NCI-H187 (cell line): ENCODE measurements at regions not wholly inside any gene's neighbourhood (a gene's known extent, or its start where the extent isn't known, plus 50 kb on each side); places are given as distances from the start of the nearest gene placed in this dataset.

Experiments
- DNase-seq, 2 experiments: peaks; one replicate each; lab custom pipeline; 2025; lab: John Stamatoyannopoulos, UW

DNA sequence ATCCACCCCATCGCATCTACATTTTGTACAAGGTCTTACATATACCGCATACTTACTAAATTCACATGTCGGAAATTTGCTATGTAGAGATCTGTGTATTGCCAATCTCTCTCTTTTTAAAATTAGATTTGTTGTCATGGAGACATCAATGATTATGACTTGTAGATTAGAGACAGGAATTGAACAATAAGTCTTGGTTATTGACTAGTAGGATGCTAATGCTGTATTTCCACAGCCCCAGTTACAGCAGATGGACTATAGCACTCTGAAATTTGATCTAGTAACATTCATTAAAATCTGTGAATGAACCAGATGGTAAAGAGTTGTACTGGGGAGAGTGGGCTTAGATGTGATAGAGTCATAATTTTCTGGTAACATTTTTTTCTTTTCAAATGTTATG, 805.7 kb downstream of the SLC4A3 start:
- DNase-seq: no peak

DNA sequence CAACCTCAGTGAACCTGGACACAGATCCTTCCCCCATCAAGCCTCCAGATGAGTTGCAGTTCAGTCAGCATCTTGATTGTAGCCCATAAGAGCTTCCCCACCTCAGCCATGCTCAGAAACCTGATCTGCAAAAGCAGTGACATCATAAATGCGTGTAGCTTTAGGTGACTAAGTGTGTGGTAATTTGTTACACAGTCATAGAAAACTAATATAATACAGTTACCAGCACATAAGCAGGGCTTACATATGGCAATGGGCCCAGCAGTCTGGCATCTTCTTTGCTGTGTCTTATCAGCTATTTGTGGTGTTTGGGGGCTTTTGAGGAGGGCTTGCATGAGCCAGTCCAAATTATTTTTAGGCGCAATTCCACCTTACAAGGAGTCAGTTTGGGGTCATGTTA, 807.0 kb downstream of the SLC4A3 start:
- no peak for DNase-seq

DNA sequence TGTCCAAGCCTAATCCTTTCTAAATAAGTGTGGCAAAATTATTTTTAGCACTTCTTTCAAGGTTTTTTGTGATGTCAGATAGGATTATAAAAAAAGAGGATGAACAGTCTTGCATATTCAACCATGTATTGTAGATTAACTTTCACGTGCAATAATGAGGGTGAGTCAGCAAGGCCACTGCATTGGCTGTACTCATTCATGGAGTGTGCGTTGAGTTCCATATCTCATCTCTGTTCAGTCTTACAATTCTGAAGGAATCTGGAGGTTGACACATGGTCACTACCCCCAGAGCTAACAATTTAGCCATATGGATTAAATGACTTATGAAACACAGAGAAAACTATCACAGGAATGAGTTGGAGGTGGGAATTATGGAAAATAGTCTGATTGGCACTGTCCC, 810.5 kb downstream of the SLC4A3 start:
- no peak for DNase-seq

DNA sequence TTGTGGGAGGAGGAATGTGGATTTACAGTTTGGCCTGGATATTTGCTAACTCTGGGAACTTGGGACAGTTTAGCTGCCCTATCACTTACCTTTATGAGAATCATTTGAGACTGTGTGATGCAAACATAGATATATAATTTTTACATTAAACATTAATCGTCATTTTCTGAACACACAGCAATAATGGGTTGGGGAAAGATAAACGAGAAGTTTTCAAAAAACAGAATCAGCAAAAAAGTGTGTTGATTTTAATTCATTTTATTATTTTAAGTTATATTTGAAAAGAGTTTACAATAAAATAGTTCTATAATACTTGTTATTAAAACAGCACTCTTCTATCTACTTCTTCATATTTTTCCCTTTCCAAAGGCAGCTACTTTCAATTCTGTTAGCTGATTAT, 813.3 kb downstream of the SLC4A3 start:
- DNase-seq: no peak

DNA sequence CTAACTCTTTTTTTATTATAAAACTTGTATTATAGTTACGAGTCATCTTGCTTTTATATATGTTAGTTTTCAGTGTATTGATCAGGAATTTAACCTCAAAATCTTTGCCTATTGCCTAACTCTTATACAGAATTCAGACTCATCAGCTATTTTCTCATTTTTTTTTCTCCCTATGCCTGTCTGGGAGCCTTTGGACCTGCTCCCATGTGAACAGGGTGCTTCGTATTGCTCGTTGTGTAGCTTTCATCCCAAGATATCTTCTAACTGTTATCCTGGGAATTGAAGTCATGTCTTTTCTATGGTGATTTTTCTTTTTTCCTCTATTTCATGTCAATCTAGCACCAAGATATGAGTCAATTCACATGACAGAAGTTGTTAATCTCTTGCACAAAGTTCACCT, 814.0 kb downstream of the SLC4A3 start:
- DNase-seq: no peak

DNA sequence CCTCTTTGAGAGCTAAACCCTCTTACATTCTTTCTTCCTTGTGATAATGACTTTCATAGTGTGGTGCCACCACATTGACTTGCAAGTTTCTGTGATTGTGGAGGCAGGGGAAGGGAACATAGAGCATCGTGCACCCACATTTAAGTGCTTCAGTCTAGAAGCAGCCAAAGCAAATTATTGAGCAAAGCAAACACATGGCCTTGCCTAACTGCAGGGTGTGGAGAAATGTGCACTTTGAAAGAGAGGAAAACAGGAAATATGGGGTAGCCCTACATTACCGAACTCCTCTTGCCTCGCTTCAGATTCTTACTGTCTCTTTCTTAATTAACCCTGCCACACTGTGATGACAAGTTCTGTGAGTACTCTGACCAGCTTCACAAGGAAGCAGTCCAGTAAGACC, 814.6 kb downstream of the SLC4A3 start:
- DNase-seq: no peak

DNA sequence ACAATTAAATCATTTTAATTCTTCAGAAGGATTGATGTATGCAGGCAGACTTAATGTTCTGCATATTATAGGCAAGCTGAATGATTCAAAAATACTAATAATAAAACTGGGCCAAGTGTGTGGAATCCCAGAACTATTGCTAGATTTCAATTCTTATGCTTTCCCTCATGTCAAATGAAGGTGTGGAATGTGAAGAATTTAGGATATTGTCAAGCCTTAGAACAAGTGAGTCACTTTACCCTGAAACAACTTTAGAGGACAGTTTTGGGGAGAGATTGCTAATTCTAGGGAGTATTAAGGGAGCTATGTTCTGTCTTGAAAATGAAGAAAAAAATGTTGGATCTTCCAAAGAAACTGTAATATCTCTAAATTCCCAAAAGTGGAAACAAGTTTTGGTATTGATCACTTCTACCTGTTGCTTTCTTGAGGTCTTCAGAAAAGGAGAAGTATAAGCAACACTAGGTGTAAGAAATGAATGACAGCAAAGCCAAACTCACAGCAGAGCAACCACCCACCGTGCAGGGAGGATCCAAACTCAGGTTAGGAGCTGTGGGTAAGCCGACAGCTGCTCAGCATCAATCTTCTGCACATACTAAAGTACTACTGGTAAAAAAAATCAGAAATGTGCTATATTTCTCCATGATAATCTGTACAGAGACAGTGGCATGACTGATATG, 818.1 kb downstream of the SLC4A3 start:
- no peak for DNase-seq

DNA sequence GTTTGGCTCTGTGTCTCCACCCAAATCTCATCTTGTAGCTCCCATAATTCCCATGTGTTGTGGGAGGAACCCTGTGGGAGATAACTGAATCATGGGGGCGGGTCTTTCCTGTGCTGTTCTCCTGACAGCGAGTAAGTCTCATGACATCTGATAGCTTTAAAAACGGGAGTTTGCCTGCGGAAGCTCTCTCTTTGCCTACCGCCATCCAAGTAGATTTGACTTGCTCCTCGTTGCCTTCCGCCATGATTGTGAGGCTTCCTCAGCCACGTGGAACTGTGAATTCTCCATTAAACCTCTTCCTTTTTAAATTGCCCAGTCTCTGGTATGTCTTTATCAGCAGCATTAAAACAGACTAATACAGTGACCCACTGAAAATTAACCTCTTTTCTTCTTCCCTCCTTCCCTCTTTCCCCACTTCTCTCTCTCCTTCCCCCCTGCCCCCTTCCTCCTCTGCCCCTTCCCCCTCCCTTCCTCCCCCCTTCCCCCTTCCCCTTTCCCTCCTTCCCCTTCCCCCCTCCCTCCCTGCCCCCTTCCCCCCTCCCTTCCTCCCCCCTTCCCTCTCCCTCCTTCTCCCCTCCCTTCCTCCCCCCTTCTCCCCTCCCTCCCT, 818.8 kb downstream of the SLC4A3 start:
- DNase-seq: no peak

DNA sequence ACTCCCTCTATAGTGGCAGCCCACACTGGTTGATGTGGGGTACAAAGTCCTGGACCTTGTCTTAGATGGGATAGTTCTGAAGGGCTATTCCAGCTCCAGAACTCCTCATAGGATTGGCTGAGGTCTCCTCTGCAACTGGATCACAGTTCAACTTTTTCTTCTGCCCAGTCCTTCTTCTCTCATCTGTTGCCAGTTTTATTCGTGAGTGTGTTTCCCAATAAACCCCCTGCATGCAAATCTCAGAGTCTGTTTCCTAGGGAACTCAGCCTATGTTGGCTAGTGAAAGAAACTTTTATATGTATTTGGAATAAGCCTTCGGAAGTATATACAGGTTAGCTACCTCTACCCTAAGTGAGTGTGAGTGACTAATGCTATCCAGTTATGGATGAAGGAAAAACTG, 823.4 kb downstream of the SLC4A3 start:
- DNase-seq: no peak

DNA sequence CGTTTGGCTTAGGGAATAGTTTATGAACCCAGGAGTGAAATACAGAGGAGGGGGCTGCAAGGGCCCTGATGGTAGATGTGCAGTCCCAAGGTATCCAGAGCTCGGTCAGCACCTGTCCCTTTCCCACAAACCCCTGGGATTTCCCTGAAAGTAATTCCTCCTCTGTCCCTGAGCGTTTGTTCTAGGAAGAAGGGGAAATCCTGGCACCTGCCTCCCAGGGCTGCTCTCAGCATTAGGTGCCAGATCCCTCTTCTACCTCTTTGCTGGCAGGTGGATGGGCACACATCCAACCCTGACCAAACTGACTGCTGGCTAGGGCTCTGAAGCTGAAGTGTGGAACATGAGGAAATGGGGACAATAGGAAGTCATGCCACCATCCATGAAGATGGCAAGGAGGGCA, 824.0 kb downstream of the SLC4A3 start:
- no peak for DNase-seq

DNA sequence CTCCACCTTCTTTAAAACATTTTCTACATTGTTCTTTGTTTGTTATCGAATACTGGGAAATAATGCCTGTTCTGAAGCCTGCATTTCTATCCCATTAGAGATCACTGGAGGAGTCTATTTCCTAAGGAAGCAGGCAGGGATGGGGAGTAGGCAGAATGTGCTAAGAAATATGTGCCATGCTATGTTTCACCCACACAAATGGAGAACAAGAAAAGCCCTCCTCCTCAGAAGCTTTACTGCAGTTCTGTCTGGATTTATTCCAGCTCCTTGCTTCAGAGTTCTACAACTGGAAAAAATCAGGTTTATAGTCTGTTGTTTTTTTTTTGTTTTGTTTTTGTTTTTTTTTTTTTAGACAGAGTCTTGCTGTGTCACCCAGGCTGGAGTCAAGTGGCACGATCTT, 825.1 kb downstream of the SLC4A3 start:
- no peak for DNase-seq

DNA sequence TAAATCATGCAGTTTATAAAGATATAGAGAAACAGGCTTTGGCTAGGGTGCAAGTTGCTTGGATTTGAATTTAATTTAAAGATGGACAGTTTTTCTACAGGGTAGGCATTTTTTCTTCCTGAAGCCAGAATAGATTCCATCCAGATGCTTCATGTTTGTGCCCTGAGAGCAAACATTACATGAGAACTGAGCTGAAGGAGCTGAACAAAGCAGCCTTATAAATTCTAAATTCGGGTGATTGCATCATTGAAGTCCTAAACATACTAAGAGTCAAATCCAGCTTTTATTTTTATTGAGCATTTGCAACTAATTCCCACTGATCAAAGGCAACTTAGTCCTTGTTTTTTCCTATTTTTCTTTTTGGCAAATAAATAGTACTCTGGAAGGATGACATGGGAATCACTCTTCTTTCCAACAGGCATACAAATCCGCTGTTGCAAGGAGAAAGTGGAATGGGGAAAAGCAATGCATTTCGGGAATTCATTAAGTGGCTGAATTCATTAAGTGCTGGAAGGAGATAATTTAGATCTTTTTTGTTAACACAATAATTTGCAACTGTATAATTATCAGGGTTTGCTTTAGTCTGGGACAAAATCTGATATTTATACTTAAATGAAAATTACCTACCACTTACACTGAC, 828.0 kb downstream of the SLC4A3 start:
- no peak for DNase-seq

DNA sequence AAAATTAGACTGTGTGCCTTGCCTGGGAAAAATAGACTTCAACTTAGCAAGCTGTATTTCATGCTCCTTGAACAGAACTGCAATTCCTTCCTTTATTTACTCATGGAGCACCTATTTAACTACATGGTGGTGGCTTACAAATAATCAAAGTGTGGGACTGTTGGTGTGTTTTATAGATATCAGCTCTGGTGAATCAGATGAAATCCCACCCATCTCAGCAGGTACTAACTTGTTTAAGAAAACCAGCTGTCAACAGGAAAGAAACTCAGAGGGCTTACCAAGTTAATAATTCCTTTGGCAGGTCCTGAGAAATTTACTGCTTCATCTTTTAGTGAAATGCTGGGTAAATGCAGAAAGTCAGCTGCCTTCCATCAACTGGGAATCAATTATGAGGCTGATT, 830.6 kb downstream of the SLC4A3 start:
- no peak for DNase-seq

DNA sequence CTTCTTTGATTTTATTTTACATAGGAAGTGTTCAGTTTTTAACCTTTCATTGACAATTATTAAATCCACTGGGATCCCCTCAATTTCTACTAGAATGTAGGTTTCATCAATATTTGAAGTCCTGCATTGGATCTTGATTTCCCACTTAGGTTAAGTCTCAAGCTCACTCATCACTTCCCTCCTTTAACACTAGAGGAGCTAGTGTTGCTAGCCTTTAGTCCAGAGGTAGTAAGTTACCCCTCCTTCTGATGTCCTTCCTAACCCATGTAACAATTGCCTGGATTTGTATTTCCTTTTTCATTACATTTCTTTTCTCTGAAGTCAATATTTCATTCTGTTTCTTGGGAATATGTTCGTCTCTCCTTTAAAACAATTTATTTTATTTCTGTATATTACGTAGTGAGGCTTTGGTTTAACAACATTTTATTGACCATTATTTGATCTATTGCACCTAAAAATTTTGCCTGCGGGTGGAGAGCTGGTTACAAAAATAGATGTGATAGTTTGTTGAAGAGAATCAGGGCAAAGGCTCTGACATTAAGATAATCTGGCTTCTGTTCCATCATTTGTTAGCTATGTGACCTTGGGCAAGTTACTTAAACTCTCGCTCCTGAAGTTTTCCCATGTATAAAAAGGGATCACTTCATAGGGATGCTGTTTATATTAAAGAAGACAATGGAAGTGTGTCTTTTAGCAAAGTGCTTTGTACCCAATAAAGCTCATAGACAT, 833.0 kb downstream of the SLC4A3 start:
- DNase-seq: no peak

DNA sequence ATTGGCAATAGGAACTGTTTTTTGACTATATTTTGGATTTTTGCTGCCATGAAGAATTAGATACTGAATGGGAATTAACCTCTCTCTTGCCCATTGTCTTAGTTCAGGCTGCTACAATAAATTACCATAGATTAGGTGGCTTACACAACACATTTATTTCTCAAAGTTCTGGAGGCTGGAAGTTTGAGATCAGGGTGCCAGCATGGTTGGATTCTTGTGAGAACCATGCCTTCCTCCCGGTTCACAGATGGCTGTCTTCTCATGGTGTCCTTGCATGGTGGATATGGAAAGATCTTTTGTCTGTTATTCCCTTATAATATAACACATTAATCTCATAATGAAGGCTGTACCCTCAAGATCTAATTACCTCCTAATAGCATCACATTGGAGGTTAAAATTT, 836.4 kb downstream of the SLC4A3 start:
- no peak for DNase-seq

DNA sequence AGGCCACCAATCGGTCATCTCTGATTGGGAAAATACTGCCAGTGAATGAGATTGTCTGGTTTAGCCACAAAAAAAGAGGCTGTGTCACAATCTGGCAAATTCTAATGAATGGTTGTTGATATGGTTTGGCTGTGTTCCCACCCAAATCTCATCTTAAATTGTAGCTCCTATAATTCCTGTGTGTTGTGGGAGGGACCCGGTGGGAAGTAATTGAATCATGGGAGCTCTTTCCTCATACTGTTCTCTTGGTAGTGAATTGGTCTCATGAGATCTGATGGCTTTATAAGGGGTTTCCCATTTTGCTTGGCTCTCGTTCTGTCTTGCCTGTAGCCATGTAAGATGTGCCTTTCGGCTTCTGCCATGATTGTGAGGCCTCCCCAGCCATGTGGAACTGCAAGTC, 838.3 kb downstream of the SLC4A3 start:
- DNase-seq: no peak

DNA sequence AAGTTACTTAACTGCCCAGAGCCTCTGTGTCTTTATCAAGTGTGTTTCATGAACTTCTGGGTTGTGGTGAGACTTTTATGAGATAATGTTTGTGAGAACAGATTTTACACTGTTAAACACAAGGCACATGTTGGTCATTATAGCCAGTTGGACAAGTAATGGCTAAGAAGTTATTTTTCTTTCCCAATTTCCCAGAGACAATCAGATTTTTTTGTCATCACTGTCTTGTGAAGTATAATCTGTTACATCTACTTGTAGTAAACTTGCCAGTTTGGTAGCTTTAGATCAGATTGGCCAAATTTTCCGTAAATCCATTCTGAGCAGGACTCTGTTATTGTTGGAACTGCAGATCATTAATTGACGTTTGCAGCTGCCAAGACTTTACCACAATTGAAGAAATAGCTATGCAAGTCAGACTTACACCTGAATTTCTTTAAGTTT, 838.8 kb downstream of the SLC4A3 start:
- no peak for DNase-seq

DNA sequence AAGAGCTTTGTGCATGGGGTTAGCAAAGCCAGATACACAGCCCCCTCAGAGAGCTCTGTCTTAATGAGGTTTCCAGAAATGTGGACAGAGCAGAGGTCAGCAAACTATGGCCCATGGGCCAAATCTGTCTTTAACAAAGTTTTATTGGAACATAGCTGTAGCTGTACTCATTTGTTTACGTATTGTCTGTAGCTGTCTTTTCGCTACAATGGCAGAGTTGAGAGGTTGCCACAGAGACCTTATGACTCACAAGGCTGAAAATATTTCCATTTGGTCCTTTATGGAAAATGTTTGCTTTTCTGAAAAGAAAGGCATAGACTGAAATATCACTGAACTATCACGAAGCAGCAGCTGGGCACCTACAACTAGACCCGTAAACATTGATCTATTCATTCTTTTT, 841.8 kb downstream of the SLC4A3 start:
- DNase-seq: no peak

DNA sequence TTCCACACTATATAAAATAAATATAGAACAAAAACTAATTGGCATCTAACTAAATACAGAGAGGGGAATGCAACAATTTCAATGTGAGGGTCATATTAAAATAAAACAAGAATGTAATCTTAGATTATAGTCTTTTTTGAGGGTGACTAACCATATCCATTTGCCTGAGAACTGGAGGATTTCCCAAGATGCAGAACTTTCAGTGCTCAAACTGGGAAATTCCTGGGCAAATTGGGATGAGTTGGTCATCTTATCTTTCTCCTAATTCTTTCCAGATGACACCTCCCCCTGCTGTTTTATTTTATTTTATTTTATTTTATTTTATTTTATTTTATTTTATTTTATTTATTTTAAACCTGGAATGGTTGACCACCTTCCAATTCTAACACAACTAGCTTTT, 846.2 kb downstream of the SLC4A3 start:
- DNase-seq: no peak

DNA sequence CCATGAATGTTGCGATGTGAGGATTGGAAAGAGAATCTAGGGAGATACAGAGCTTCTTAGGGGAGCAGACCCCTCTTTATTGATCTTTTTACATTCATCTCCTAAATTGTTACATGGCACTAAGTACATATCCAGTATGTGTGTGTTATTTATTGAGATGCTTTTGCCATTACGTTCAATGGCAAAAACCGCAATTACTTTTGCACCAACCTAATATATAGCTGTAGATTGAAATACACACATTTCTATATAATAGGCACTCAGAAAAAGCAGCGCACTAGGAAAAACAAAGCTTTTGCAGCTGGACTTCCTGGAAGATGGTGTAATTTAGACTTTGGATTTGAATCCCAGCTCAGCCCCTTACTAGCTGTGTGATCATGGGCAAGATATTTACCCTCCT, 849.4 kb downstream of the SLC4A3 start:
- DNase-seq: no peak

DNA sequence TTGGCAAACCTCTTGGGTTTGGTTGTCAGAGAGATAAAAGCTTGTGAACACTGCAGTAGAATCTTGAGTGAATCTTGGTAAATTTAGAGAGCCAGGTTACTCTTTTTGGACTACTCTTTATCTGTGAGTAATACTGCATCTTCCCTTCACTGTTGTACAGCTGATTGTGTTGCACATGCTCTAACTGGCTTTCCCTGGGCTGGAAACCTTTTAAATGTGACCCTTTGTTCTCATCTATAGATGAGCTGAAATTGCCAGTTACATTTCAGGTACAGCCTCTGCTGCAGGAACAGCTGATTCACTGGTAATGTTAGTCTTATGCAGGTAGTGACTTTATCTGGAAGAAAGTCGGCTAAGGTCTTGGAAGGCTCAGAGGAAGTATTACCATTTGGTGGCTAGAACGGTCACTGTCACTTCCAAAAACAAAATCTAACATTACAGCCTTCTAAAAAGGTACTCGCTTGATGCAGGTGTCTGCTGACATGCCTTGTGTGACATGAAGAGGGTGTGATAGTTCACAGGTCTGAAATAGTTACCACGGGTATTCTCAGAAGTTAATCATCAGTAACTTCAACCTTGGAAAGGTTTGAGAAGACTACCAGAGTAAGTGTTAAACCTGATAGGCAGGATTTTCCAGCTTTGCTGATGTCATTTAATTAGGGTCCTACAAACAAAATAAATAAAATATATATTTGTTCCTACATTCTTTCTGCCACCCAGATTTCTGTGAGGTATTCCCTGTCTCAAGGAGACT, 851.1 kb downstream of the SLC4A3 start:
- DNase-seq: no peak

DNA sequence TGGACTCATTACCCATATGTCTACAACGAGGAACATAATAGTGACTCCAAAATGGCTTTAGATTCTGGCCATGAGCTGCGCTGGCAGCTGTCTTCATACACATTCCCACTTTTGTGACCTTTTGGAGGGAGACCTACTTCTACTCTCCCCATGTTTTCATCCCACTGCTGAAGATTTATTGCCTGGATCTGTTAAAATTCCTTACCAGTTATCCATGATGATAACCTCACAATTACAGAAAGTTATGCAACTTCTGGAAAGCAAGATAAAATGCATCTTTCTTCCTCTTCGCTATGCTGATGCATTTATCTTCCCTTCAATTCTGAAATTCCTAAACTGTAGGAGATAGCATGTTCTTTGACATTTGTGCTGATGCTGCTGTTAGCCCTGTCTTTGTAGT, 855.3 kb downstream of the SLC4A3 start:
- no peak for DNase-seq
